Endothelial cell of umbilical vein (primary cell): ENCODE measurements at regions not wholly inside any gene's neighbourhood (a gene's known extent, or its start where the extent isn't known, plus 50 kb on each side); places are given as distances from the start of the nearest gene placed in this dataset.

Source experiments
- BruUV-seq: library from RNA; stranded (reverse); fragments of 400-500 nt; replicated peaks from 2 replicates; lab custom pipeline; 2021; lab: Mats Ljungman, UMichigan
- CTCF ChIA-PET: fragments of 300-600, 350-600 bp; sonication (Branson Sonifier 250); formaldehyde crosslinking; loops from one replicate; lab custom pipeline; 2021; ENCODE audit warnings: antibody characterized with exemption, inconsistent platforms; lab: Charles Lee
- POLR2A ChIA-PET: fragments of 300-600, 350-600 bp; sonication (Branson Sonifier 250); formaldehyde crosslinking; loops from one replicate; lab custom pipeline; 2021; ENCODE audit warnings: antibody characterized with exemption, inconsistent platforms; lab: Charles Lee
- DNase-seq: peaks from one replicate; pipeline ENCODE4 v3.0.0-alpha.2; 2011; ENCODE audit warnings: low read depth, low spot score
- FAIRE-seq: peaks from 2 replicates; lab custom pipeline; 2011; peaks lifted over from hg19 to GRCh38; lab: Jason Lieb, UNC
- H2AFZ ChIP-seq: 2 replicates; pipeline ENCODE4 v1.6.0; 2012; ENCODE audit warnings: low read depth, low read length, control low read depth, inconsistent platforms
- H3K27ac ChIP-seq: 2 replicates; pipeline ENCODE4 v1.5.1; 2011; ENCODE audit warnings: low read depth, mild to moderate bottlenecking, control low read depth, low read length, moderate library complexity; ENCODE audit not compliant: insufficient read depth
- H3K27me3 ChIP-seq, 2 experiments: 2 replicates each; pipeline versions ENCODE4 v1.6.0 to v1.6.1; 2011; ENCODE audit warnings: low read length in 2 of 2, mixed read lengths in 1 of 2; ENCODE audit not compliant: control insufficient read depth in 2 of 2, insufficient read depth in 2 of 2
- H3K36me3 ChIP-seq, 2 experiments: 2 replicates in 1 of 2; 3 replicates in 1 of 2; pipeline ENCODE4 v1.5.1; 2011; ENCODE audit warnings: low read length in 2 of 2, mild to moderate bottlenecking in 1 of 2, moderate library complexity in 1 of 2; ENCODE audit not compliant: control insufficient read depth in 2 of 2, insufficient read depth in 2 of 2; ENCODE audit errors: extremely low read depth in 1 of 2
- H3K4me1 ChIP-seq: 3 replicates; pipeline ENCODE4 v1.5.1; 2011; ENCODE audit warnings: mild to moderate bottlenecking, low read length; ENCODE audit not compliant: control insufficient read depth, insufficient read depth; ENCODE audit errors: extremely low read depth
- H3K4me2 ChIP-seq: 2 replicates; pipeline ENCODE4 v1.6.1; 2011; ENCODE audit warnings: low read length, control low read depth, mixed read lengths; ENCODE audit not compliant: insufficient read depth
- H3K4me3 ChIP-seq, 3 experiments: fragments of 200-600 bp in 1 of 3; sonication (generic), shearing (Covaris generic) in 1 of 3; replicated peaks in 1 of 3; 2 replicates each; pipeline ENCODE4 v1.5.1; 2011 to 2016; ENCODE audit warnings: control low read depth in 3 of 3, low read length in 3 of 3, mild to moderate bottlenecking in 2 of 3, inconsistent platforms in 1 of 3, low read depth in 1 of 3, moderate library complexity in 1 of 3; ENCODE audit not compliant: insufficient read depth in 1 of 3
- H3K79me2 ChIP-seq: 2 replicates; pipeline ENCODE4 v1.6.0; 2012; ENCODE audit warnings: low read length, inconsistent platforms; ENCODE audit not compliant: control insufficient read depth, insufficient read depth
- H3K9ac ChIP-seq: replicated peaks from 2 replicates; pipeline ENCODE3; 2011; ENCODE audit warnings: low read length, control low read depth; ENCODE audit not compliant: insufficient read depth; ENCODE audit errors: extremely low read depth
- H3K9me1 ChIP-seq: replicated peaks from 3 replicates; pipeline ENCODE4 v1.6.0; 2011; ENCODE audit warnings: mild to moderate bottlenecking, low read length; ENCODE audit not compliant: control insufficient read depth, insufficient read depth; ENCODE audit errors: extremely low read depth
- H3K9me3 ChIP-seq: replicated peaks from 2 replicates; pipeline ENCODE4 v1.5.1; 2012; ENCODE audit warnings: low read length, inconsistent platforms; ENCODE audit not compliant: control insufficient read depth, insufficient read depth
- H4K20me1 ChIP-seq: replicated peaks from 2 replicates; pipeline ENCODE3; 2011; ENCODE audit warnings: mild to moderate bottlenecking, low read length; ENCODE audit not compliant: control insufficient read depth, insufficient read depth; ENCODE audit errors: extremely low read depth
- CTCF ChIP-seq, 2 donors: IDR thresholded peaks; 1 replicate in 1 of 2; 2 replicates in 1 of 2; pipeline ENCODE4 v1.5.1; 2011; ENCODE audit warnings: low read length in 2 of 2, mild to moderate bottlenecking in 2 of 2, moderate library complexity in 2 of 2, control low read depth in 1 of 2, inconsistent platforms in 1 of 2, low read depth in 1 of 2; ENCODE audit not compliant: insufficient read depth in 1 of 2; ENCODE audit errors: extremely low read depth in 1 of 2
- EZH2 ChIP-seq: IDR thresholded peaks from 2 replicates; pipeline ENCODE4 v1.6.1; 2012; ENCODE audit warnings: borderline replicate concordance, low read depth, mild to moderate bottlenecking, moderate library complexity, low read length, inconsistent platforms; ENCODE audit not compliant: severe bottlenecking
- FOS ChIP-seq: IDR thresholded peaks from 2 replicates; pipeline ENCODE4 v1.6.1; 2011; ENCODE audit warnings: mild to moderate bottlenecking, low read length, moderate library complexity, borderline replicate concordance; ENCODE audit not compliant: insufficient read depth
- GATA2 ChIP-seq: IDR thresholded peaks from 2 replicates; pipeline ENCODE4 v1.7.0; 2011; ENCODE audit warnings: low read depth, mild to moderate bottlenecking, moderate library complexity, mixed read lengths, low read length; ENCODE audit not compliant: insufficient read length, insufficient read depth
- JUN ChIP-seq: IDR thresholded peaks from 2 replicates; pipeline ENCODE4 v1.6.1; 2011; ENCODE audit warnings: borderline replicate concordance, low read depth; ENCODE audit not compliant: insufficient read length, insufficient read depth
- MAX ChIP-seq: IDR thresholded peaks from 2 replicates; pipeline ENCODE4 v1.6.1; 2011; ENCODE audit not compliant: insufficient read depth, insufficient read length
- MYC ChIP-seq: IDR thresholded peaks from one replicate; pipeline ENCODE4 v1.6.1; 2011; ENCODE audit warnings: mild to moderate bottlenecking, low read depth, low read length
- POLR2A ChIP-seq: IDR thresholded peaks from 2 replicates; pipeline ENCODE4 v1.6.1; 2012; ENCODE audit warnings: low read depth, mild to moderate bottlenecking, control low read depth, low read length
- POLR2AphosphoS5 ChIP-seq: IDR thresholded peaks from 2 replicates; pipeline ENCODE4 v1.6.1; 2012; ENCODE audit warnings: low read depth, mild to moderate bottlenecking, control low read depth, low read length, moderate library complexity; ENCODE audit not compliant: insufficient read depth
- dilution Hi-C: fragments of 300-500 bp; cut with MboI; formaldehyde crosslinking; loops from one replicate; pipeline ENCODE4 v1.15.0; 2019; ENCODE audit warnings: low sequenced_read_pairs; ENCODE audit not compliant: extremely low pct_ligation_motif_present
- intact Hi-C: fragments of 100-400 bp; cut with micrococcal nuclease; formaldehyde crosslinking; loops from one replicate; pipeline ENCODE4 v1.10.0; 2022

GRCh38 chr1:244297087-244297486 lies 154.6 kb downstream of the ADSS2 start:
- no peaks in the 10 kb centered on the region for H3K9me3 ChIP-seq
- H3K4me1 ChIP-seq = peaks cover 28% of the 10 kb centered on the region
- no peak overlapping the region for H3K27ac ChIP-seq
- ChIA-PET POLR2A (no interaction called here), CTCF (interaction anchor here (1.2 to 2.9 kb wide), 4 partner anchors 23 to 954 kb away, joined by 3 to 9 read pairs (median 6); no protein-coding TSS in a partner anchor)
- no peaks in the 10 kb centered on the region for H3K36me3 ChIP-seq
- H2AFZ ChIP-seq = no peak overlapping the region
- DNase-seq (no peak), FAIRE-seq (no peak)
- H3K27me3 ChIP-seq = no peaks in the 10 kb centered on the region
- H3K79me2 ChIP-seq = peaks cover 4% of the 10 kb centered on the region
- no peak overlapping the region for H3K9ac ChIP-seq
- BruUV-seq = no TSS peak
- intact Hi-C loops (loop anchor here (10.0 kb wide), 1 partner anchor 1842 kb away; no protein-coding TSS in a partner anchor), dilution Hi-C loops (no loop called here)
- no peak overlapping the region for H3K4me3 ChIP-seq
- no peak for TF ChIP-seq EZH2
- no peak for TF ChIP-seq POLR2AphosphoS5
- TF ChIP-seq JUN = no peak
- TF ChIP-seq GATA2 = no peak
- TF ChIP-seq CTCF (IDR thresholded peaks at IDR 0.05; ENCODE audit: extremely low read depth in 1 of 2, insufficient read depth in 1 of 2, low read depth in 1 of 2, low read length in 2 of 2) = no peak
- TF ChIP-seq MAX = no peak
- no peak for TF ChIP-seq POLR2A
- TF ChIP-seq FOS = no peak
- no peak for TF ChIP-seq MYC
- H4K20me1 ChIP-seq = no peaks in the 10 kb centered on the region
- H3K4me2 ChIP-seq = no peak overlapping the region
- no peaks in the 10 kb centered on the region for H3K9me1 ChIP-seq
